ENCODE measurements at regions not wholly inside any gene's neighbourhood (a gene's known extent, or its start where the extent isn't known, plus 50 kb on each side); places are given as distances from the start of the nearest gene placed in this dataset.
A peak's percentile ranks its signal among the peaks of the same experiment; 100 is the strongest.

GRCh38 chr14:62462988-62463387 lies 582.3 kb downstream of the KCNH5 start:
- ChIA-PET POLR2A (no interaction called here), CTCF (ENCODE audit: low intra/inter-chr PET ratio, low total read pairs) (no interaction called here)
- no peak for ATAC-seq
- H3K79me2 ChIP-seq (ENCODE audit: insufficient read depth, low read length): no peaks in the 10 kb centered on the region
- H3K27ac ChIP-seq (ENCODE audit: extremely low read length, insufficient read depth, low read length): no peak overlapping the region
- H3K36me3 ChIP-seq (replicated peaks in 1 of 2; ENCODE audit: control insufficient read depth in 1 of 2, insufficient read depth in 2 of 2, low read length in 2 of 2): no peaks in the 10 kb centered on the region
- H2AFZ ChIP-seq (ENCODE audit: low read length): no peak overlapping the region
- FAIRE-seq: no peak
- H4K20me1 ChIP-seq (ENCODE audit: insufficient read depth, low read length): no peaks in the 10 kb centered on the region
- no TSS peak for BruUV-seq (replicated peaks)
- in situ Hi-C loops (cut with HindIII; ENCODE audit: extremely low pct_ligation_motif_present, low pct_unique_long_range_greater_than_20kb) (no loop called here), intact Hi-C loops (cut with micrococcal nuclease; ENCODE audit: unreplicated experiment) (no loop called here)
- no peak for DNase-seq (ENCODE audit: low spot score)
- H3K4me1 ChIP-seq (ENCODE audit: insufficient read depth, low read length): no peaks in the 10 kb centered on the region
- H3K9ac ChIP-seq (ENCODE audit: insufficient read depth, low read depth, low read length): no peak overlapping the region
- H3K4me3 ChIP-seq (replicated peaks in 1 of 3; ENCODE audit: insufficient read depth in 1 of 3, low read depth in 2 of 3, low read length in 3 of 3): no peak overlapping the region
- 23% methylated on average over 4 of the region's 4 CpGs for WGBS (ENCODE audit: low lambda C conversion rate)
- no peak overlapping the region for H3K4me2 ChIP-seq (ENCODE audit: low read depth, low read length)
- TF ChIP-seq ZNF124 (CRISPR knock-in tag; IDR thresholded peaks at IDR 0.05) (no peak), U2AF1 (optimal IDR thresholded peaks at IDR 0.05; ENCODE audit: low read depth, low read length) (no peak), GLMP (CRISPR knock-in tag; IDR thresholded peaks at IDR 0.05; ENCODE audit: borderline replicate concordance) (no peak), MXI1 (IDR thresholded peaks at IDR 0.05; ENCODE audit: borderline replicate concordance, low read depth, low read length) (no peak), ZSCAN21 (CRISPR knock-in tag; IDR thresholded peaks at IDR 0.05; ENCODE audit: borderline replicate concordance) (no peak)
- peaks cover 83% of the 10 kb centered on the region for H3K9me3 ChIP-seq (ENCODE audit: low read length)
- no peaks in the 10 kb centered on the region for H3K27me3 ChIP-seq (ENCODE audit: control insufficient read depth in 1 of 2, insufficient read depth in 2 of 2, low read length in 2 of 2)

- H3K27me3 ChIP-seq (ENCODE audit: control insufficient read depth in 1 of 2, insufficient read depth in 2 of 2, low read length in 2 of 2): no peaks in the 10 kb centered on the region
These were observed 576.3 kb downstream of the KCNH5 start for GRCh38 chr14:62468946-62469345.

More at GRCh38 chr14:62468946-62469345, 576.3 kb downstream of the KCNH5 start:
- no peaks in the 10 kb centered on the region for H3K79me2 ChIP-seq (ENCODE audit: insufficient read depth, low read length)
- H3K36me3 ChIP-seq (replicated peaks in 1 of 2; ENCODE audit: control insufficient read depth in 1 of 2, insufficient read depth in 2 of 2, low read length in 2 of 2): no peaks in the 10 kb centered on the region
- H3K4me2 ChIP-seq (ENCODE audit: low read depth, low read length): no peak overlapping the region
- no peak overlapping the region for H3K27ac ChIP-seq (ENCODE audit: extremely low read length, insufficient read depth, low read length)
- peaks cover 63% of the 10 kb centered on the region for H3K9me3 ChIP-seq (ENCODE audit: low read length)
- BruUV-seq (replicated peaks): no TSS peak
- H3K4me1 ChIP-seq (ENCODE audit: insufficient read depth, low read length): no peaks in the 10 kb centered on the region
- DNase-seq (ENCODE audit: low spot score) (no peak), FAIRE-seq (no peak), ATAC-seq (no peak)
- CTCF ChIA-PET (ENCODE audit: low intra/inter-chr PET ratio, low total read pairs): no interaction called here
- H4K20me1 ChIP-seq (ENCODE audit: insufficient read depth, low read length): no peaks in the 10 kb centered on the region
- POLR2A ChIA-PET: no interaction called here
- H3K4me3 ChIP-seq (replicated peaks in 1 of 3; ENCODE audit: insufficient read depth in 1 of 3, low read depth in 2 of 3, low read length in 3 of 3): no peak overlapping the region
- in situ Hi-C loops (cut with HindIII; ENCODE audit: extremely low pct_ligation_motif_present, low pct_unique_long_range_greater_than_20kb) (no loop called here), intact Hi-C loops (cut with micrococcal nuclease; ENCODE audit: unreplicated experiment) (no loop called here)
- 0% methylated on average over 1 of the region's 1 CpG for WGBS (ENCODE audit: low lambda C conversion rate)
- TF ChIP-seq MAFK (conservative IDR thresholded peaks at IDR 0.05 in 1 of 2, IDR thresholded peaks at IDR 0.05 in 1 of 2; ENCODE audit: low read length in 2 of 2): peak in 1 of 2 experiments; percentile 37; a peak in 1 of 4 replicates
- TF ChIP-seq NFE2 (CRISPR knock-in tag; IDR thresholded peaks at IDR 0.05): no peak
- TF ChIP-seq ATAD3A (CRISPR knock-in tag; IDR thresholded peaks at IDR 0.05): no peak
- 0 out of 2 replicates have a peak, but pooled peaks have one; percentile 6 for TF ChIP-seq MAFF (IDR thresholded peaks at IDR 0.05; ENCODE audit: low read depth, low read length)
- no peak for TF ChIP-seq TEAD3 (CRISPR knock-in tag; optimal IDR thresholded peaks at IDR 0.05; ENCODE audit: borderline replicate concordance)
- no peak overlapping the region for H3K9ac ChIP-seq (ENCODE audit: insufficient read depth, low read depth, low read length)
- H2AFZ ChIP-seq (ENCODE audit: low read length): no peak overlapping the region

All from HepG2 (cell line).